ENCODE measurements at regions not wholly inside any gene's neighbourhood (a gene's known extent, or its start where the extent isn't known, plus 50 kb on each side); places are given as distances from the start of the nearest gene placed in this dataset.

- TF ChIP-seq CTCF (IDR thresholded peaks at IDR 0.05) (no peak), POLR2A (IDR thresholded peaks at IDR 0.05) (no peak)
Observed at GRCh38 chr1:39085174-39085573, 59.0 kb downstream of the NDUFS5 start.
